A673 (cell line): ENCODE measurements at regions not wholly inside any gene's neighbourhood (a gene's known extent, or its start where the extent isn't known, plus 50 kb on each side); places are given as distances from the start of the nearest gene placed in this dataset.

ENCODE experiments used
- BruUV-seq: library from RNA; stranded (reverse); fragments of 400-500 nt; replicated peaks from 2 replicates; lab custom pipeline; 2021; lab: Mats Ljungman, UMichigan
- CTCF ChIA-PET: fragments of 300-600 bp; sonication (Branson Sonifier 250); formaldehyde crosslinking; loops from one replicate; lab custom pipeline; 2022; ENCODE audit warnings: antibody characterized with exemption; lab: Charles Lee
- POLR2A ChIA-PET: fragments of 300-600 bp; sonication (Branson Sonifier 250); formaldehyde crosslinking; loops from one replicate; lab custom pipeline; 2022; ENCODE audit warnings: antibody characterized with exemption; ENCODE audit not compliant: low non-redundant PET; lab: Charles Lee
- DNase-seq: peaks from one replicate; pipeline ENCODE4 v3.0.0-alpha.2; 2015; ENCODE audit warnings: low spot score
- H3K27ac ChIP-seq: fragments of 200-600 bp; sonication (generic); 2 replicates; pipeline ENCODE4 v1.5.1; 2016; ENCODE audit warnings: mixed run types, low read depth, mild to moderate bottlenecking, mixed read lengths, antibody characterized with exemption, low read length; ENCODE audit not compliant: poor library complexity, severe bottlenecking
- H3K27me3 ChIP-seq: fragments of 200-600 bp; sonication (generic); replicated peaks from 2 replicates; pipeline ENCODE4 v1.6.1; 2017; ENCODE audit warnings: mixed run types, low read depth, mild to moderate bottlenecking, mixed read lengths, antibody characterized with exemption, low read length; ENCODE audit not compliant: insufficient read depth, poor library complexity
- H3K36me3 ChIP-seq: fragments of 200-600 bp; sonication (generic); 2 replicates; pipeline ENCODE4 v1.6.1; 2016; ENCODE audit warnings: mixed run types, mild to moderate bottlenecking, mixed read lengths, antibody characterized with exemption, low read length; ENCODE audit not compliant: insufficient read depth, poor library complexity, severe bottlenecking
- H3K4me1 ChIP-seq: fragments of 200-600 bp; sonication (generic); 2 replicates; pipeline ENCODE4 v1.6.1; 2017; ENCODE audit warnings: mixed run types, mild to moderate bottlenecking, mixed read lengths, antibody characterized with exemption, low read length; ENCODE audit not compliant: insufficient read depth, poor library complexity, severe bottlenecking
- H3K4me3 ChIP-seq: fragments of 200-600 bp; sonication (generic); 2 replicates; pipeline ENCODE4 v1.5.1; 2016; ENCODE audit warnings: low read depth, mixed run types, mild to moderate bottlenecking, mixed read lengths, low read length; ENCODE audit not compliant: poor library complexity, severe bottlenecking
- H3K9me3 ChIP-seq: fragments of 200-600 bp; sonication (generic); 2 replicates; pipeline ENCODE4 v1.6.1; 2016; ENCODE audit warnings: mixed run types, low read depth, mild to moderate bottlenecking, mixed read lengths, antibody characterized with exemption, low read length; ENCODE audit not compliant: poor library complexity, severe bottlenecking
- CTCF ChIP-seq: fragments of 300-800, 200-600 bp; sonication (generic); conservative IDR thresholded peaks from 2 replicates; pipeline ENCODE4 v1.5.1; 2017; ENCODE audit warnings: low read depth, mild to moderate bottlenecking, antibody characterized with exemption, low read length, moderate library complexity, mixed read lengths
- EZH2 ChIP-seq: fragments of 200-600 bp; sonication (generic); IDR thresholded peaks from 2 replicates; pipeline ENCODE4 v1.6.1; 2017; ENCODE audit warnings: borderline replicate concordance, low read depth, mild to moderate bottlenecking, mixed read lengths, antibody characterized with exemption, low read length; ENCODE audit not compliant: poor library complexity, severe bottlenecking
- intact Hi-C: fragments of 100-400 bp; cut with micrococcal nuclease; formaldehyde crosslinking; loops from one replicate; pipeline ENCODE4 v1.10.0; 2022; ENCODE audit not compliant: unreplicated experiment

GRCh38 chr13:61144301-61144700 lies 271.3 kb downstream of the PCDH20 start:
- no peak overlapping the region for H3K27ac ChIP-seq
- intact Hi-C loops, result no loop called here
- CTCF ChIA-PET, result no interaction called here
- no peaks in the 10 kb centered on the region for H3K27me3 ChIP-seq
- H3K4me1 ChIP-seq, result peaks cover 33% of the 10 kb centered on the region
- no peak for TF ChIP-seq EZH2
- no peak for TF ChIP-seq CTCF
- no peaks in the 10 kb centered on the region for H3K36me3 ChIP-seq
- no TSS peak for BruUV-seq
- H3K4me3 ChIP-seq, result no peak overlapping the region
- H3K9me3 ChIP-seq, result peaks cover 4% of the 10 kb centered on the region
- no peak for DNase-seq
- POLR2A ChIA-PET, result no interaction called here

- Histone ChIP-seq H3K4me1 (peaks cover 17% of the 10 kb centered on the region), H3K27me3 (no peaks in the 10 kb centered on the region), H3K27ac (no peak overlapping the region), H3K36me3 (no peaks in the 10 kb centered on the region), H3K9me3 (peaks cover 4% of the 10 kb centered on the region), H3K4me3 (no peak overlapping the region)
- TF ChIP-seq EZH2 (no peak), CTCF (no peak)
- intact Hi-C loops, result no loop called here
- DNase-seq, result no peak
- ChIA-PET CTCF (no interaction called here), POLR2A (no interaction called here)
- BruUV-seq, result no TSS peak
Observed at GRCh38 chr13:61142506-61142905, 273.1 kb downstream of the PCDH20 start.

- BruUV-seq, result no TSS peak
- intact Hi-C loops, result no loop called here
- POLR2A ChIA-PET, result no interaction called here
- Histone ChIP-seq H3K36me3 (no peaks in the 10 kb centered on the region), H3K27me3 (no peaks in the 10 kb centered on the region), H3K27ac (no peak overlapping the region), H3K9me3 (no peaks in the 10 kb centered on the region), H3K4me1 (peaks cover 6% of the 10 kb centered on the region), H3K4me3 (no peak overlapping the region)
- TF ChIP-seq EZH2 (no peak), CTCF (no peak)
- CTCF ChIA-PET, result no interaction called here
- no peak for DNase-seq
Observed at GRCh38 chr13:61138857-61139256, 276.8 kb downstream of the PCDH20 start.
